ENCODE measurements at regions not wholly inside any gene's neighbourhood (a gene's known extent, or its start where the extent isn't known, plus 50 kb on each side); places are given as distances from the start of the nearest gene placed in this dataset.

DNA sequence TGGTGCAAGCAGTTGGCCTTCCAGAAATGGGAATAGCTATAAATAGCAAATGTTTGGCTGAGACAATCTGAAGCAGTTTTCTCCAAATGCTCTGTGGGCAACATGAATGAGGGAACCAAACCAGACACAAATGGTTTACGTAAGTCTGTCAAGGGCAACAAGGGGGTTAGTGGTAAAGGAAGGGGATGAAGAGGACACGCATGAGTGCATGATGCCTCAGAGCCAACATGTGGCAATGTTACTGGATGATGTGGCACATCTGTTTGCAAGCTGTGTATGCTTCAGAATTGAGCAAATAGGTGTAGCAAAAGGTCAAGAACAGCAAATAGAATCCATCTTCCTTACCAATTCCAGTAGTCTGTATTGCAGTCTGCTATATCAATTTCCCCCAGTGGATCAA, 76.3 kb upstream of the LMO4 start (continued):
- TF ChIP-seq, protein P1, sequence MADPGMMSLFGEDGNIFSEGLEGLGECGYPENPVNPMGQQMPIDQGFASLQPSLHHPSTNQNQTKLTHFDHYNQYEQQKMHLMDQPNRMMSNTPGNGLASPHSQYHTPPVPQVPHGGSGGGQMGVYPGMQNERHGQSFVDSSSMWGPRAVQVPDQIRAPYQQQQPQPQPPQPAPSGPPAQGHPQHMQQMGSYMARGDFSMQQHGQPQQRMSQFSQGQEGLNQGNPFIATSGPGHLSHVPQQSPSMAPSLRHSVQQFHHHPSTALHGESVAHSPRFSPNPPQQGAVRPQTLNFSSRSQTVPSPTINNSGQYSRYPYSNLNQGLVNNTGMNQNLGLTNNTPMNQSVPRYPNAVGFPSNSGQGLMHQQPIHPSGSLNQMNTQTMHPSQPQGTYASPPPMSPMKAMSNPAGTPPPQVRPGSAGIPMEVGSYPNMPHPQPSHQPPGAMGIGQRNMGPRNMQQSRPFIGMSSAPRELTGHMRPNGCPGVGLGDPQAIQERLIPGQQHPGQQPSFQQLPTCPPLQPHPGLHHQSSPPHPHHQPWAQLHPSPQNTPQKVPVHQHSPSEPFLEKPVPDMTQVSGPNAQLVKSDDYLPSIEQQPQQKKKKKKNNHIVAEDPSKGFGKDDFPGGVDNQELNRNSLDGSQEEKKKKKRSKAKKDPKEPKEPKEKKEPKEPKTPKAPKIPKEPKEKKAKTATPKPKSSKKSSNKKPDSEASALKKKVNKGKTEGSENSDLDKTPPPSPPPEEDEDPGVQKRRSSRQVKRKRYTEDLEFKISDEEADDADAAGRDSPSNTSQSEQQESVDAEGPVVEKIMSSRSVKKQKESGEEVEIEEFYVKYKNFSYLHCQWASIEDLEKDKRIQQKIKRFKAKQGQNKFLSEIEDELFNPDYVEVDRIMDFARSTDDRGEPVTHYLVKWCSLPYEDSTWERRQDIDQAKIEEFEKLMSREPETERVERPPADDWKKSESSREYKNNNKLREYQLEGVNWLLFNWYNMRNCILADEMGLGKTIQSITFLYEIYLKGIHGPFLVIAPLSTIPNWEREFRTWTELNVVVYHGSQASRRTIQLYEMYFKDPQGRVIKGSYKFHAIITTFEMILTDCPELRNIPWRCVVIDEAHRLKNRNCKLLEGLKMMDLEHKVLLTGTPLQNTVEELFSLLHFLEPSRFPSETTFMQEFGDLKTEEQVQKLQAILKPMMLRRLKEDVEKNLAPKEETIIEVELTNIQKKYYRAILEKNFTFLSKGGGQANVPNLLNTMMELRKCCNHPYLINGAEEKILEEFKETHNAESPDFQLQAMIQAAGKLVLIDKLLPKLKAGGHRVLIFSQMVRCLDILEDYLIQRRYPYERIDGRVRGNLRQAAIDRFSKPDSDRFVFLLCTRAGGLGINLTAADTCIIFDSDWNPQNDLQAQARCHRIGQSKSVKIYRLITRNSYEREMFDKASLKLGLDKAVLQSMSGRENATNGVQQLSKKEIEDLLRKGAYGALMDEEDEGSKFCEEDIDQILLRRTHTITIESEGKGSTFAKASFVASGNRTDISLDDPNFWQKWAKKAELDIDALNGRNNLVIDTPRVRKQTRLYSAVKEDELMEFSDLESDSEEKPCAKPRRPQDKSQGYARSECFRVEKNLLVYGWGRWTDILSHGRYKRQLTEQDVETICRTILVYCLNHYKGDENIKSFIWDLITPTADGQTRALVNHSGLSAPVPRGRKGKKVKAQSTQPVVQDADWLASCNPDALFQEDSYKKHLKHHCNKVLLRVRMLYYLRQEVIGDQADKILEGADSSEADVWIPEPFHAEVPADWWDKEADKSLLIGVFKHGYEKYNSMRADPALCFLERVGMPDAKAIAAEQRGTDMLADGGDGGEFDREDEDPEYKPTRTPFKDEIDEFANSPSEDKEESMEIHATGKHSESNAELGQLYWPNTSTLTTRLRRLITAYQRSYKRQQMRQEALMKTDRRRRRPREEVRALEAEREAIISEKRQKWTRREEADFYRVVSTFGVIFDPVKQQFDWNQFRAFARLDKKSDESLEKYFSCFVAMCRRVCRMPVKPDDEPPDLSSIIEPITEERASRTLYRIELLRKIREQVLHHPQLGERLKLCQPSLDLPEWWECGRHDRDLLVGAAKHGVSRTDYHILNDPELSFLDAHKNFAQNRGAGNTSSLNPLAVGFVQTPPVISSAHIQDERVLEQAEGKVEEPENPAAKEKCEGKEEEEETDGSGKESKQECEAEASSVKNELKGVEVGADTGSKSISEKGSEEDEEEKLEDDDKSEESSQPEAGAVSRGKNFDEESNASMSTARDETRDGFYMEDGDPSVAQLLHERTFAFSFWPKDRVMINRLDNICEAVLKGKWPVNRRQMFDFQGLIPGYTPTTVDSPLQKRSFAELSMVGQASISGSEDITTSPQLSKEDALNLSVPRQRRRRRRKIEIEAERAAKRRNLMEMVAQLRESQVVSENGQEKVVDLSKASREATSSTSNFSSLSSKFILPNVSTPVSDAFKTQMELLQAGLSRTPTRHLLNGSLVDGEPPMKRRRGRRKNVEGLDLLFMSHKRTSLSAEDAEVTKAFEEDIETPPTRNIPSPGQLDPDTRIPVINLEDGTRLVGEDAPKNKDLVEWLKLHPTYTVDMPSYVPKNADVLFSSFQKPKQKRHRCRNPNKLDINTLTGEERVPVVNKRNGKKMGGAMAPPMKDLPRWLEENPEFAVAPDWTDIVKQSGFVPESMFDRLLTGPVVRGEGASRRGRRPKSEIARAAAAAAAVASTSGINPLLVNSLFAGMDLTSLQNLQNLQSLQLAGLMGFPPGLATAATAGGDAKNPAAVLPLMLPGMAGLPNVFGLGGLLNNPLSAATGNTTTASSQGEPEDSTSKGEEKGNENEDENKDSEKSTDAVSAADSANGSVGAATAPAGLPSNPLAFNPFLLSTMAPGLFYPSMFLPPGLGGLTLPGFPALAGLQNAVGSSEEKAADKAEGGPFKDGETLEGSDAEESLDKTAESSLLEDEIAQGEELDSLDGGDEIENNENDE (IDR thresholded peaks at IDR 0.05; ENCODE audit: low read depth, low read length): no peak
- no peak for TF ChIP-seq PHB2 (IDR thresholded peaks at IDR 0.05; ENCODE audit: low read depth)
- TF ChIP-seq, protein P2, sequence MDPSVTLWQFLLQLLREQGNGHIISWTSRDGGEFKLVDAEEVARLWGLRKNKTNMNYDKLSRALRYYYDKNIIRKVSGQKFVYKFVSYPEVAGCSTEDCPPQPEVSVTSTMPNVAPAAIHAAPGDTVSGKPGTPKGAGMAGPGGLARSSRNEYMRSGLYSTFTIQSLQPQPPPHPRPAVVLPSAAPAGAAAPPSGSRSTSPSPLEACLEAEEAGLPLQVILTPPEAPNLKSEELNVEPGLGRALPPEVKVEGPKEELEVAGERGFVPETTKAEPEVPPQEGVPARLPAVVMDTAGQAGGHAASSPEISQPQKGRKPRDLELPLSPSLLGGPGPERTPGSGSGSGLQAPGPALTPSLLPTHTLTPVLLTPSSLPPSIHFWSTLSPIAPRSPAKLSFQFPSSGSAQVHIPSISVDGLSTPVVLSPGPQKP (CRISPR knock-in tag; IDR thresholded peaks at IDR 0.05): no peak
- TF ChIP-seq GABPA (tag; conservative IDR thresholded peaks at IDR 0.05; ENCODE audit: low read depth): no peak
- TF ChIP-seq ZNF217 (CRISPR knock-in tag; IDR thresholded peaks at IDR 0.05): no peak
- no peak for TF ChIP-seq KLF16 (IDR thresholded peaks at IDR 0.05)
- TF ChIP-seq KLF1 (tag; IDR thresholded peaks at IDR 0.05): no peak
- no peak for TF ChIP-seq RBM34 (IDR thresholded peaks at IDR 0.05; ENCODE audit: borderline replicate concordance, insufficient read depth, low read length)
- TF ChIP-seq, protein P3, sequence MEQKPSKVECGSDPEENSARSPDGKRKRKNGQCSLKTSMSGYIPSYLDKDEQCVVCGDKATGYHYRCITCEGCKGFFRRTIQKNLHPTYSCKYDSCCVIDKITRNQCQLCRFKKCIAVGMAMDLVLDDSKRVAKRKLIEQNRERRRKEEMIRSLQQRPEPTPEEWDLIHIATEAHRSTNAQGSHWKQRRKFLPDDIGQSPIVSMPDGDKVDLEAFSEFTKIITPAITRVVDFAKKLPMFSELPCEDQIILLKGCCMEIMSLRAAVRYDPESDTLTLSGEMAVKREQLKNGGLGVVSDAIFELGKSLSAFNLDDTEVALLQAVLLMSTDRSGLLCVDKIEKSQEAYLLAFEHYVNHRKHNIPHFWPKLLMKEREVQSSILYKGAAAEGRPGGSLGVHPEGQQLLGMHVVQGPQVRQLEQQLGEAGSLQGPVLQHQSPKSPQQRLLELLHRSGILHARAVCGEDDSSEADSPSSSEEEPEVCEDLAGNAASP (IDR thresholded peaks at IDR 0.05): no peak
